ENCODE measurements at regions not wholly inside any gene's neighbourhood (a gene's known extent, or its start where the extent isn't known, plus 50 kb on each side); places are given as distances from the start of the nearest gene placed in this dataset.
"Not testable (repeated sequence)": the region's sequence is repeated elsewhere in the genome, so short reads cannot be mapped to it uniquely, and the experiment has no call there.

- WGBS (ENCODE audit: missing lambda C conversion rate), result 49% methylated on average over 8 of the region's 8 CpGs
- no peak overlapping the region for H3K27ac ChIP-seq
- no peaks in the 10 kb centered on the region for H3K4me1 ChIP-seq
- CTCF ChIA-PET, result interaction anchor here (0.6 kb wide), 1 partner anchor 10 kb away, joined by 3 read pairs; no protein-coding TSS in a partner anchor
- no peaks in the 10 kb centered on the region for H3K9me3 ChIP-seq
- POLR2A ChIA-PET, result no interaction called here
- H3K4me3 ChIP-seq, result no peak overlapping the region
- no peak for TF ChIP-seq SREBF2 (IDR thresholded peaks at IDR 0.05)
- H3K4me2 ChIP-seq, result no peak overlapping the region
- DNase-seq (ENCODE audit: low read depth in 1 of 2, low spot score in 1 of 2) (no peak), FAIRE-seq (no peak), ATAC-seq (no peak)
Measured at GRCh38 chr3:137191951-137192350, 234.2 kb downstream of the IL20RB start.

DNA sequence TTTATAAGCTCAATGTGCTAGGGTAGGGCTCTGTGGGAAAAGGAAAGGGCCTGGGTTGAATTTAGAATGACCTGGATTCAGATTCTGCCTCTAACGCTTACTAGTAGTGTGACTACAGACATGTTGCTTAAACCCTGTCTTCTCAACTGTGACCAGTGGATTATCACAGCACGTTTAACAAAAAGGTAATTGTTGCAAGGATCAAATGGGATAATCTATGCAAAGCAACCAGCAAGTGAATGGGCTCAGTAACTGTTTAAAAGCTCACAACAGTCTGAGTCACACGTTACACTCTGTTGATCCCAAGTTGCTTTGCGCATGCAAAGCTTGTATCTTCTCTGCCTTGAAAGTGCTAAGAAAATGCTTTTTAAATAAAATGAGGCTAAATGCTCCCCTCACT is 236.5 kb downstream of the IL20RB start:
- ATAC-seq (no peak), FAIRE-seq (no peak), DNase-seq (ENCODE audit: low read depth in 1 of 2, low spot score in 1 of 2) (no peak)

DNA sequence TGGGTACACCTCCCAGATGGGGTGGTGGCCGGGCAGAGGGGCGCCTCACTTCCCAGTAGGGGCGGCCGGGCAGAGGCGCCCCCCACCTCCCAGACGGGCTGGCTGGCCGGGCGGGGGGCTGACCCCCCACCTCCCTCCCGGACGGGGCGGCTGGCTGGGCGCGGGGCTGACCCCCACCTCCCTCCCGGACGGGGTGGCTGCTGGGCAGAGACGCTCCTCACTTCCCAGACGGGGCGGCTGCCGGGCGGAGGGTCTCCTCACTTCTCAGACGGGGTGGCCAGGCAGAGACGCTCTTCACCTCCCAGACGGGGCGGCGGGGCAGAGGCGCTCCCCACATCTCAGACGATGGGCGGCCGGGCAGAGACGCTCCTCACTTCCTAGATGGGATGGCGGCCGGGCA is 240.6 kb downstream of the IL20RB start:
- H3K4me1 ChIP-seq; ATAC-seq; H3K27ac ChIP-seq; H3K4me3 ChIP-seq; FAIRE-seq; H3K9me3 ChIP-seq; CTCF ChIA-PET; H3K4me2 ChIP-seq; DNase-seq (ENCODE audit: low read depth in 1 of 2, low spot score in 1 of 2); POLR2A ChIA-PET: not testable (repeated sequence)
- WGBS (ENCODE audit: missing lambda C conversion rate), result 82% methylated on average over 6 of the region's 32 CpGs

More for the DNA sequence above, 236.5 kb downstream of the IL20RB start:
- H3K4me2 ChIP-seq, result no peak overlapping the region
- 40% methylated on average over 4 of the region's 4 CpGs for WGBS (ENCODE audit: missing lambda C conversion rate)
- no peak overlapping the region for H3K27ac ChIP-seq
- POLR2A ChIA-PET, result no interaction called here
- CTCF ChIA-PET, result no interaction called here
- H3K4me1 ChIP-seq, result no peaks in the 10 kb centered on the region
- no peaks in the 10 kb centered on the region for H3K9me3 ChIP-seq
- TF ChIP-seq USF2 (IDR thresholded peaks at IDR 0.05) (no peak), TP53 (CRISPR knock-in tag; IDR thresholded peaks at IDR 0.05) (no peak), PBX3 (IDR thresholded peaks at IDR 0.05) (no peak), SMC3 (IDR thresholded peaks at IDR 0.05) (no peak), NR3C1 (IDR thresholded peaks at IDR 0.05) (no peak), RARB (CRISPR knock-in tag; IDR thresholded peaks at IDR 0.05) (no peak), RAD21 (conservative IDR thresholded peaks at IDR 0.05 in 1 of 2, IDR thresholded peaks at IDR 0.05 in 1 of 2) (no peak), CHD4 (IDR thresholded peaks at IDR 0.05; ENCODE audit: borderline replicate concordance) (no peak), E2F6 (IDR thresholded peaks at IDR 0.05; ENCODE audit: borderline replicate concordance, low read depth) (no peak)
- TF ChIP-seq, protein P1, sequence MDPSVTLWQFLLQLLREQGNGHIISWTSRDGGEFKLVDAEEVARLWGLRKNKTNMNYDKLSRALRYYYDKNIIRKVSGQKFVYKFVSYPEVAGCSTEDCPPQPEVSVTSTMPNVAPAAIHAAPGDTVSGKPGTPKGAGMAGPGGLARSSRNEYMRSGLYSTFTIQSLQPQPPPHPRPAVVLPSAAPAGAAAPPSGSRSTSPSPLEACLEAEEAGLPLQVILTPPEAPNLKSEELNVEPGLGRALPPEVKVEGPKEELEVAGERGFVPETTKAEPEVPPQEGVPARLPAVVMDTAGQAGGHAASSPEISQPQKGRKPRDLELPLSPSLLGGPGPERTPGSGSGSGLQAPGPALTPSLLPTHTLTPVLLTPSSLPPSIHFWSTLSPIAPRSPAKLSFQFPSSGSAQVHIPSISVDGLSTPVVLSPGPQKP (IDR thresholded peaks at IDR 0.05; ENCODE audit: low read depth, low read length), result no peak
- no peak overlapping the region for H3K4me3 ChIP-seq

DNA sequence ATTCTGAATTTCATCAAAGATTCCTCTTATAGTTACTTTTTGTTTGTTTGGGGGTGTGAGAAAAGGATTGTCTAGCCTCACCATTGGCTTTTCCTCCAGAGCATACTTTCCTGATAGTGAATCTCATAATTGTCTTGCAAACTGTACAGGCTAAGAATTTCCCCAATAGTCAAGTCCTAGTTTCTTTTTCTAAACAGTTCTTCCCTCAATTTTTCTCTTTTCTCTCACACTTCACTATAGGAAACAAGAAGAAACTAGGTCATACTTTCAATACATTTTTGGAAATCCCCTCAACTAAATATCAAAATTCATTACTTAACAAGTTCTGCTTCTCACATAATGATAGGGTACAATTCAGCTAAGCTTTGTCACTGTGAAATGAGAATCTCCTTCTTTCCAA is 241.9 kb downstream of the IL20RB start:
- no peak overlapping the region for H3K4me3 ChIP-seq
- ChIA-PET POLR2A (no interaction called here), CTCF (no interaction called here)
- no peak overlapping the region for H3K27ac ChIP-seq
- H3K4me2 ChIP-seq, result no peak overlapping the region
- ATAC-seq (no peak), FAIRE-seq (no peak), DNase-seq (ENCODE audit: low read depth in 1 of 2, low spot score in 1 of 2) (no peak)
- no peaks in the 10 kb centered on the region for H3K4me1 ChIP-seq
- H3K9me3 ChIP-seq, result no peaks in the 10 kb centered on the region
- no peak for TF ChIP-seq FOXS1 (CRISPR knock-in tag; IDR thresholded peaks at IDR 0.05)
- TF ChIP-seq NPAS2 (CRISPR knock-in tag; IDR thresholded peaks at IDR 0.05; ENCODE audit: borderline replicate concordance), result no peak
- no peak for TF ChIP-seq PHF8 (IDR thresholded peaks at IDR 0.05; ENCODE audit: borderline replicate concordance, low read depth)
- TF ChIP-seq HOXB5 (CRISPR knock-in tag; IDR thresholded peaks at IDR 0.05), result no peak
- no peak for TF ChIP-seq FOSB (CRISPR knock-in tag; IDR thresholded peaks at IDR 0.05)
- no peak for TF ChIP-seq MAZ (IDR thresholded peaks at IDR 0.05; ENCODE audit: borderline replicate concordance, low read depth, low read length)
- no peak for TF ChIP-seq HOXB13 (CRISPR knock-in tag; IDR thresholded peaks at IDR 0.05; ENCODE audit: low read depth)
- TF ChIP-seq HES2 (IDR thresholded peaks at IDR 0.05), result no peak
- TF ChIP-seq RNF2 (IDR thresholded peaks at IDR 0.05; ENCODE audit: borderline replicate concordance, low read depth), result no peak
- no peak for TF ChIP-seq ZFP36 (IDR thresholded peaks at IDR 0.05; ENCODE audit: borderline replicate concordance, partially characterized antibody)
- no peak for TF ChIP-seq HEYL (CRISPR knock-in tag; IDR thresholded peaks at IDR 0.05)
- TF ChIP-seq JUN (IDR thresholded peaks at IDR 0.05), result no peak
- TF ChIP-seq FOSL2 (IDR thresholded peaks at IDR 0.05), result no peak
- TF ChIP-seq FOSL2 (CRISPR knock-in tag; IDR thresholded peaks at IDR 0.05), result no peak
- TF ChIP-seq JUNB (IDR thresholded peaks at IDR 0.05), result no peak
- TF ChIP-seq MYC (IDR thresholded peaks at IDR 0.05; ENCODE audit: borderline replicate concordance, low read length), result no peak
- no peak for TF ChIP-seq HMGXB4 (CRISPR knock-in tag; IDR thresholded peaks at IDR 0.05; ENCODE audit: borderline replicate concordance)

Measured in A549 (cell line).